ENCODE measurements at regions not wholly inside any gene's neighbourhood (a gene's known extent, or its start where the extent isn't known, plus 50 kb on each side); places are given as distances from the start of the nearest gene placed in this dataset.
"Not testable (repeated sequence)": the region's sequence is repeated elsewhere in the genome, so short reads cannot be mapped to it uniquely, and the experiment has no call there.

DNA sequence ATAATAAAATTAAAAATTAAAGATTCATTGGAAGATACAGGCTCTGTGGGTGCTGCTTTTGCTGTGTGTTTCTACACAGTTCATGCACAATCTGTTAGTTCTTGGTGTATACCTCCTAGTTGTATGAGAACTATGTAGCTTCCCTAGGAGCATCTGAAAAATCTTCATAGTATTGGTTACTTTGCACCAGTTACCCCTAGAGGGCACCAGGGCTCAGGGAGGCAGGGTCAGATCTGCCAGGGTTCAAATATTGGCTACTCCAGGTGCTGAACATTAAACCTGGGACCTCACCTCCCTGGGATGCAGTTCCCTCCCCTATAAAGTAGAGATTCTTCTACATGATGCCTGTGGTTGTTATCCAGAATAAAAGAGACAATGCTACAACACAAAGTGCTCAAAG, 583.0 kb upstream of the CDH11 start:
- no peak for DNase-seq (ENCODE audit: low read depth in 4 of 4, low spot score in 1 of 4)

- DNase-seq (ENCODE audit: low read depth in 4 of 4, low spot score in 1 of 4) = no peak
These were observed 581.0 kb upstream of the CDH11 start for GRCh38 chr16:65702707-65703402.

- no peak for DNase-seq (ENCODE audit: low read depth in 4 of 4, low spot score in 1 of 4)
These were observed 578.7 kb upstream of the CDH11 start for GRCh38 chr16:65700596-65700995.

DNA sequence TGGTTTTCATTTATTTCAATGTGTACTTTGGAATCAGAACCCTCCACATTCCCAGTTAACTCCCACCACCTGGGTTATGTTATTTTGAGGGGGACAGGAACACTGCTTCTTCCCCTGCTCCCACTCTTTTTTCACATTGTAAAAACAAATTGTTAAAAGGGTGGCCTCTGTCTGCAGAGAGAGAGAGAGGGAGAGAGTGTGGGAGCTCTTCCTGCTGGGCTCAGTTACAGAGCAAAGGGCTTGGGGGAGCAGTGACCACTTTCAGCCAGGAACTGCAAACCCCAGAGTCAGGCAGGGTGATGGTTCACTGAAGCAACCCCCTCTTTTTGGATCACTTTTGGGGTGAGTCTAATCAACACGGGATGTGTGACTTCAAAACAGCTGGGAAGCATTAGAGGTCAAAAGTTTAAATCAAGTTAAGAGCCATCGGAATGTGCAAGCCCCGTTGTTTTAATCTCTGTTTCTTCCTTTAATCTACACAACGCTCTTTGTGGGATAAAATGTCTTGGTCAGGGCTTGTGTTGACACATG, 577.0 kb upstream of the CDH11 start:
- no peak for DNase-seq (ENCODE audit: low read depth in 4 of 4, low spot score in 1 of 4)

DNA sequence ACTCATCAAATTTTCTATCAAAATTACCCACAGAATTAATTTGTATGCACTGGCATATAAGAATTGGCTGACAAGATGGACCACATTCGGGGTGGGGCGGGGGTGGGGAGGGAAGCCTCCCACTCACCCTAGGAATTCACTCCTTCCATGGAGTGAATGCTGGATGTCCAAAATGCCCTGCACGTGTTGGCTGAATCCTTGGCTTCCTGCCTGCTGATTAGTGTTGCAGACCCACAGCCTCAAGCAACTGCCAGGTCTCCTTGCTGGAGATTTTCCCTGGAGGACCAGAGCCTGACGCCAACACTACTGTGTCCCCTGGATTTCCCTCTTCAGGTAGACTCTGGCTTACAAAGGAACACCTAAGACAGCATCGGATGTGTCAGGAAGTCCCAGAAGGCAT, 575.7 kb upstream of the CDH11 start:
- DNase-seq (ENCODE audit: low read depth in 4 of 4, low spot score in 1 of 4) = no peak

DNA sequence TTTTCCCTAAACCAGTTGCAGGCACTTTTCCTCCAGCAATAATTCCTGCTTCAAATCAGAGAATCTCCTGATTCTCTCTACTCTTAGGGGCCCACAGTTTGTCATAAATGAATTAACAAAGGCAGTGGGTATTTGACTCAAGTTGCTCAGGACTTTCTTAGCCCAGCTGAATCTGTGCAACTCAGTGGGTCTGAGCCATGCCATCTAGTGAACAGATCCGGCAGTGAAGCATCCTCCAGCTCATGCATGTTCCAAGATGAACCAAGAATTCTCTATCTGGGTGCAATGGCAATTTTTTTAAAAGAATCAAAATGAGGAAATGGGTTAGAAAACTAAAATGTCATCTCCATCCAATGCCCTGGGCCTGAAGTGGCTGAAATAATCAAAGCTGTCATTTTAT, 575.2 kb upstream of the CDH11 start:
- DNase-seq (ENCODE audit: low read depth in 4 of 4, low spot score in 1 of 4) = no peak

DNA sequence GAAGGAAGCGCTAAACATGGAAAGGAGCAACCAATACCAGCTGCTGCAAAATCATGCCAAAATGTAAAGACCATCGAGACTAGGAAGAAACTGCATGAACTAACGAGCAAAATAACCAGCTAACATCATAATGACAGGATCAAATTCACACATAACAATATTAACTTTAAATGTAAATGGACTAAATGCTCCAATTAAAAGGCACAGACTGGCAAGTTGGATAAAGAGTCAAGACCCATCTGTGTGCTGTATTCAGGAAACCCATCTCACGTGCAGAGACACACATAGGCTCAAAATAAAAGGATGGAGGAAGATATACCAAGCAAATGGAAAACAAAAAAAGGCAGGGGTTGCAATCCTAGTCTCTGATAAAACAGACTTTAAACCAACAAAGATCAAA, 570.0 kb upstream of the CDH11 start:
- not testable (repeated sequence) for DNase-seq (ENCODE audit: low read depth in 4 of 4, low spot score in 1 of 4)

DNA sequence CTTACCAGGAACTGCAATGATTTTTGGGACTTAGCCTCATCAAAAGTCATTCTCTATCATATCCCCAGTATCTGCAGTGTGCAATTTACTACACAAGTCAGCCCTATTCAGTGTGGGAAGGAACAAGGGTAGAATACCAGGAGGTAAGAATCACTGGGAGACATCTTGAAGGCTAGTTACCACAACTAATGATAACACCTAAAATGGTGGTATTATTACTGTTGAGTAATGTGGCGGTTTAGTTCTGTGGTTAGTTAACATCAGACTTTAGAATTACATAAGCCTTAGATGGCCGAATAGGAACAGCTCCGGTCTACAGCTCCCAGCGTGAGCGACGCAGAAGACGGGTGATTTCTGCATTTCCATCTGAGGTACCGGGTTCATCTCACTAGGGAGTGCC, 567.9 kb upstream of the CDH11 start:
- no peak for DNase-seq (ENCODE audit: low read depth in 4 of 4, low spot score in 1 of 4)

DNA sequence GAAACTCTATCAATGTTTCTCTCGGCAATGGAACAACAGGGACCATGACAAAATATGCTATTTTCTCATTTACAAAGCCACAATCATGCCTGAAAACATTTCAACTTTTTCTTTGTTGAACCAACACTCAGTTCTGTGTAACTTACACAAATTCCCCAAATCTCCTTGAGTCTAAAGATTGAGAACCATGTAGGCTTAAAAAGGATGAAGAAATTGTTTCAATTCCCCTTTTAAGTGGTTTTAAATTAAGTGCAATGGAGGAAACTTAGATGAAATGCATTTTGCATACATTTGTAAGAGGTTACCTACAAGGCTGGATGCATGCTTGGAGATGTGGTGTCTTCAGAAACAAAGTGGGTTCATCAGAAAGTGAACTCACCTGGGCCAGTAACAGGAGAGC, 566.4 kb upstream of the CDH11 start:
- no peak for DNase-seq (ENCODE audit: low read depth in 4 of 4, low spot score in 1 of 4)

- no peak for DNase-seq (ENCODE audit: low read depth in 4 of 4, low spot score in 1 of 4)
These were observed 562.4 kb upstream of the CDH11 start for GRCh38 chr16:65684230-65684629.

DNA sequence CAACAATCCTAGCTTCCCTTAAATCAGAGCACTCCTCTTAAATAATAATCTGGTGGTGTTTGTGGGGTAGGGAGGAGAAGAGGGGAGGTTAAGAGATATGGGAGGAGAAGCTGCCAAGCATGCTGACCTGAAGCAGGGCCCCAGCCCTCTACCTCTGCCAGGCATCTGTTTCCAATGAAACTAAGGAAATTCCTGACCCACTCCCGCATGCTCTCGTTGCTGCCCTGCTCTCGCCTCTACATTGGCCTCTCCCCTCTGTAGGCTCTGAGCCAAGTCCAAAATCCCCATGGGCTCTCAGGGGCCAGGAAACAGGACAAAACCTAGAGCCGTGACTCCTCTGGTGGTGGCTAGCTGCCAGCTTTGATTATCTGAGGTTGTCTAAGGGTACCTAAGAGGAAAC, 559.5 kb upstream of the CDH11 start:
- no peak for DNase-seq (ENCODE audit: low read depth in 4 of 4, low spot score in 1 of 4)

DNA sequence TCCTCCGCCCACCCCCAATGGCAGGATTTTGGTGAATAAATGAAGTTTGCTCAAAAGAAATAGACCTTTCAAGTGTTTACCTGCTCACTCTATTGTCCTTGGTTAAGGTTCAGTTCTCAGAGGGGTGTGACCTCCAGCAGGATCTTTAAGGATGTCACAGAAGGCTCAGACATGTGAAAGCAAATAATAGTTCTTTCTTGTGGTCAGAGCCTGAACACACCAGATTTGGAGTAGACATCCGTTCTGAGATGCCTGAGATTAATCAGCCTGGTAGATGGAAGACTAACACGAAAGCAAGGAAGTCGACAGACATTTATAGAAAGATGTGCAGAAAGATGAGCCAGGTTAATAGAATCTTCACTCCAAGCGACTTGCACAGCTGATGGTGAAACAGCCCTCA, 557.9 kb upstream of the CDH11 start:
- DNase-seq (ENCODE audit: low read depth in 4 of 4, low spot score in 1 of 4) = no peak

- DNase-seq (ENCODE audit: low read depth in 4 of 4, low spot score in 1 of 4) = no peak
These were observed 553.3 kb upstream of the CDH11 start for GRCh38 chr16:65675161-65675560.

DNA sequence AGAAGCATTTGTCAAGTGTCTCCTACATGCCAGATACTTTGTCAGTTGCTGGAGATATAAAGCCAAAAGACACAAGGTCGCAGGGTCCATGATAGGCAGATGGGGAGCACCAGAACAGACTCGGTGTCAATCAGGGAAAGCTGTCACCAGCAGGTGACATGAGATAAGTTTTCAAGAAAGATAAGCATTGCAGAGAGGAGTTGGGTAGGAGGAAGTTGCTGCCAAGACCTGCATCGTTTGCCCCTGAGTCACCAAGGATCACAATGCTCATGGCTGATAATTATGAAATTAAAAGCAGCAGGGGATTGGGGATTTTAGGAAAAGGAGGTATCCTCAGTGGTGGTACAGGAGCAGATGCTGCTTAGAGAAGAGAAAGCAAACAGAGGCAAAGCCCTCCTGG, 551.1 kb upstream of the CDH11 start:
- DNase-seq (ENCODE audit: low read depth in 4 of 4, low spot score in 1 of 4) = no peak

DNA sequence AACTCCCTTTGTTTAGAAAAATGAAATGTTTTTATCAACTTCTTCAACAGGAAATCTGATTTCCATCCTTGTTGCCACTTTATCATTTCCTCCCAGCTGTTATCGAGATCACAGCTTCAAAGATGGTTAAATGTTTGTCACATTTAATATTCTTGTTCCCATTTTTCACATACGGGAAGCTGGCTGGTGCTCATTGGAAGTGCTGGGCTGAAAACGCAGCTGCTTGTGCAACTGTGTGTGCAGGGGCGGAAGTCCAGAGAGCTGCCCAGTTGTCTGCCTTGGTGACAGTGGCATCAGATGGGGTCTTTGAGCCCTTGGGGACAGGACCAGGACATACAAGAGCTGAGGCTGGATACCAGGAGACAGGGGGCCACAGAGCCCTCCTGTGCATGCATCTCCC, 549.2 kb upstream of the CDH11 start:
- DNase-seq (ENCODE audit: low read depth in 4 of 4, low spot score in 1 of 4) = no peak

DNA sequence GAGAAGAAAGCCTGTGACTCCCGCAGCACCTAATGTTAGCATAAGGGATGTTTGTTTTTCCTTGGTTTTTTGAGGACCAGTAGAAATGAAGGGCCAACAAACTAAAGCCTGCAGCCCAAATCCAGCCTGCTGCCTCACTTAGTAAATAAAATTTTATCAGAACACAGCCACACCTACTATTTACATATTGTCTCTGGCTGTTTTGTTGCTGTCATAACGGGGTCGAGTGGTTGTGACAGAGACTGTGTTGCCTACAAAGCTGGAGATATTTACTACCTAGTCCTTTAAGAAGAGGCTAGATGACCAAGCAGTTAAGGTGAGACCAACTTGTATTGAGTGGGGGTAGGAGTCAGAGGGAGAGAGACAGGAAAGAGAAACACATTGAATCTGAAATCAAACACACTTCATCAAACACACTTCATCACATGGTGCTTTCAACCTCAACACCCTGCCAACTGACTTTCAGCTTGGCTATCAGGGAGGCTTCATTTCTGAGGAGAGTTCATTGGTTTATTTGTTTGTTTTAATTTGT, 546.3 kb upstream of the CDH11 start:
- no peak for DNase-seq (ENCODE audit: low read depth in 4 of 4, low spot score in 1 of 4)

DNA sequence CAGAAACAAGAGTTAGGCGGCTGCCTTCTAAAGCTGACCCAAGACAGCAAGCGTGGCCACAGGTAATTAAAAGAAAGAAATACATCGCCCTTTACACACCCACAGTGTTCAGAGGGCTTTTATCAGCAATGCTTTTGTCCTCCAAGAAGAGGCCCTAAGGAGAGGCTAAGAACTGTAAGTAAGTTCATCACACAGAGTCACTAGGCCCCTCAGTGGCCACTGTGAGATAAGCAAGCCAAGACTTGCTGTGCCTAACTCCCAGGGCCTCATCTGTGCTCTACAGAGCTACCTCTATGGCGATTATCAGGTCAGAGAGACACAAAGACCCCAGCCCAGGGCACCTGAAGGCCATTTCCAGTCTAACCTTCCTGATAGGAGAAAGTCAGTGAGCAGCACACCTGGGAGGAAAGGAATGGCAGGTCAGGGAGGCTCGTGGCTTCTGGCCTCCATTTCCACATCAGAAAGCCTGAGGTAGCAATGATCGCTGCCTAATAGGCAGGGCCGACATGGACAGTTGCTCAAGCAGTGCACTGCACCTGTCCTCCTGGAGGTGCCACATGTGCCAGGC, 545.2 kb upstream of the CDH11 start:
- DNase-seq (ENCODE audit: low read depth in 4 of 4, low spot score in 1 of 4) = no peak

GRCh38 chr16:65666132-65666941, 544.5 kb upstream of the CDH11 start:
- no peak for DNase-seq (ENCODE audit: low read depth in 4 of 4, low spot score in 1 of 4)

- DNase-seq (ENCODE audit: low read depth in 4 of 4, low spot score in 1 of 4) = no peak
These were observed 543.7 kb upstream of the CDH11 start for GRCh38 chr16:65665586-65665985.

DNA sequence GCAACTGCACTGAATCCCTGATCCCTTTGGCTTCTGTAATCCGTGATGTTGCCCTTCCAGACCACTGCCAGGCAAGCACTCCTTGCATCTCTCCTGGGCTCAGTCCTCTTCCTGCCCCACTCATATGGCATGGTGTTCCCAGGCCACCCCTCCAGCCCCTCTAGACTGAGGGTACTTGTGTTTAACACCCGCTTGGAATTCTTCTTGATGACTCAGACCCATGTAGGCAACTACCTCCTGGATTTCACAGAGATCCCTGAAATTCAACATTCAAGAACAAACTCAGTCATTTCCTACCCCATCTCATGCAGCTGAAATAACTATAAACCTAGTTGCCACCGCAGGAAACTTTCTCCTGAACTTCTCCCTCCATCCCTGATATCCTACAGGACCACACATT, 541.9 kb upstream of the CDH11 start:
- DNase-seq (ENCODE audit: low read depth in 4 of 4, low spot score in 1 of 4) = no peak

- DNase-seq (ENCODE audit: low read depth in 4 of 4, low spot score in 1 of 4) = no peak
These were observed 540.4 kb upstream of the CDH11 start for GRCh38 chr16:65662256-65662655.

GRCh38 chr16:65661558-65661957, 539.7 kb upstream of the CDH11 start:
- no peak for DNase-seq (ENCODE audit: low read depth in 4 of 4, low spot score in 1 of 4)
